HG03066 (cell line): ENCODE measurements at regions not wholly inside any gene's neighbourhood (a gene's known extent, or its start where the extent isn't known, plus 50 kb on each side); places are given as distances from the start of the nearest gene placed in this dataset.
"Not testable (repeated sequence)": the region's sequence is repeated elsewhere in the genome, so short reads cannot be mapped to it uniquely, and the experiment has no call there.

ENCODE experiments used
- ATAC-seq: cut with Tn5 transposase; IDR thresholded peaks from one replicate; pipeline ENCODE4 v1.9.1; 2021; ENCODE audit warnings: low read depth; ENCODE audit not compliant: unreplicated experiment

DNA sequence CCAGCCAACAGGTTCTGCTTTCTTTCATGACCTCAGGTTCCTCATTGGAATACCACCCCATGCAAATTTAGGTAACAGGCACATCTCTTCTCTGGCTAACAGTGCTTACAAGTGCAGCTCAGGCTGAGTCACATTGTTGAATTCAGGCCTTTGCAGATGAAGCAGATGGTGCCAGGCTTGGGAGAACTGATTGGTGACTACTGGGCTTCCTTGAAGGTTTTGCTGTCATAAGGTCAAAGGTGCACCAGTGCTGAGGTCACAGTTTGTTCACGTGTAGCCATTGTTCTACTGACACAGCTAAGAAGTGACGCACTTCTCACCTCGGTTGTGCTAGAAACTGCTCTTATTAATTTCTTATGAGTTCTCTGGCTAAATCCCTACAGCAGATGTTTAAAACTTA, 128.6 kb upstream of the BMPER start:
- no peak for ATAC-seq

DNA sequence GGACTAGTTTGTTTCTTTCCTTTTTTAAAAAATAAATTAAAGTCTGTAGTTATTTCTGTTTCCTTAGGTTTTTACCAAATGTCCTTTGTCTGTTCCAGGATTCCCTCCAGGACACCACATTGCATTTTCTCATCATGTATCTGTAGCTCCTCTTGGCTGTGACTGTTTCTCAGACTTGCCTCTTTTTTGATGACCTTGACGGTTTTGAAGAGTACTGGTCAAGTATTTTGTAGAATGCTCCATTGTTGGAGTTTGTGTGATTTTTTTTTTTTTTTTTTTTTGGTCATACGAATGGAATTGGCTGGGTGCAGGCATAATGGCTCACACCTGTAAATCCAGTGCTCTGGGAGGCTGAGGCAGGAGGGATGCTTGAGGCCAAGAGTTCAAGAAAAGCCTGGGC, 127.1 kb upstream of the BMPER start:
- no peak for ATAC-seq

DNA sequence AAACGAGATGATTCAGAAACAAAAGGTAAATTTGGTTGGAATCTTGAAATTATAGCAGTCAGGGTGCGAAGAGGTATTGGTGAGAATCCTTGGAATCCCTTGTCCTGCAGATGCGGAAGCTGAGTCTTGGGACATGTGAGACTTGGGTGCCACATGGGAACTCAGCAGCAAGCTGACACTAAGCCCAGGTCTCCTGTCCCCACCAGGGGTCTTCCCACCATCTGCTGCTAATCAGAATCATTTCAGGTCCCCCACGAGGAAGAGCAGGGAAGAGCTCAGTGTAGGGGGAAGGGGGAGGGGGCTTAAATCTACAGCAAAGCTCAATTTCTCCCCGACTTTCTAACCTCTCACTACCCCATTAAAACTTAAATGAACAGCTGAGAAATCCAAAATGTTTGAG, 126.1 kb upstream of the BMPER start:
- no peak for ATAC-seq

DNA sequence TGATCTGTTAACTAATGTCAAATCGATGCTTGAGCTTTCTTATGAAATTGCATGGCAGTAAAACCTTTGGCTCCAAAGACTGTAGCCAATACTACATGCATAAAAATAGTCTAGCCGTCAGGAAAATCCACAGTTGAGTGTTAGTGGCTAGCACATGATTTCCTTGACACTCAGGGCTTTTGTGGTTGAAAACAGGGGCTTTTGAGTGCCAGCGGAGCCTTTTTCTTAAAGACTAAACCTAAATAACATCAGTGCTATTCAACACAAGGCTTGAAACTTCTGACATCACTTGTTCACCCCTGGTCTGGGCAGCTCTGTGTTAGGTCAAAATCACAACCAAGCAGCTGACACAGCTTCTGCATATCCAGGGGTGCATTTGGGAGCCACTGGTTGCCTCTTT, 124.2 kb upstream of the BMPER start:
- ATAC-seq: no peak

DNA sequence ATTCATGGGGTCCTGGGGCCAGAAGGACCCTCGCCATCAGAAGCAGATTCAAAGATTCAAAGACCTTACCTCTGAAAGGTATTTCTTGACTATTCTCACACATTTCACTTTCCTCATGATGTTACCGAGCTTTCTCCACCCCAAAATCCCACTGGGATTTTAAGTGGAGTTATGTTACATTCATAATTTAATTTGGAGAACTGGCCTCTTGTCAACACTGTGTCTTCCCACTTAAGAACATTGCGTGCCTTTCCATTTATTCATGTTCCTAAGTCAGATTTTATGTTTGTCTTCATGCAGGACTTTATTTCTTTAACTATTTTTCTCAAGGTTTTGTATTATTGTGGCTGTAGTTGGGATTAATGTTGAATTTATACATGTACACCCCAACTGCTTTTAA, 123.5 kb upstream of the BMPER start:
- ATAC-seq: no peak

DNA sequence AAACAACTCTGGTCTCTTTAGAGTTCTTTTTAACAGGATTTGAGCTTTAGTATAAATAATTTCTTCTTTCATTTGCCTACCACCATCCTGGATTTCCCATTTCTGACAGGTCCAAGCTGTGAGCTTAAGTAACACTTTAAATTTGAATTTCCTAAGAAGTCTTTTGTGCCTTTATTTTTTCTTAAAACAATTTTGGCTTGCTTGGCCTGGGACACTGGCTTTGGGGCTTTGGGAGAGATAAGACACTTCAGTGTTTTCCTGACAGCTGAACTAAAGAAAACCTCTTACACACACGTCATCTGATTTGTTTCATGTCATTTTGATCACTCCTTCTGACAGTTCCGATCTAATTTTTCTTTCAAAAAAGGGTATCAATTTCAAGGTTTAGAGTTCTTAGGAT, 121.3 kb upstream of the BMPER start:
- no peak for ATAC-seq

DNA sequence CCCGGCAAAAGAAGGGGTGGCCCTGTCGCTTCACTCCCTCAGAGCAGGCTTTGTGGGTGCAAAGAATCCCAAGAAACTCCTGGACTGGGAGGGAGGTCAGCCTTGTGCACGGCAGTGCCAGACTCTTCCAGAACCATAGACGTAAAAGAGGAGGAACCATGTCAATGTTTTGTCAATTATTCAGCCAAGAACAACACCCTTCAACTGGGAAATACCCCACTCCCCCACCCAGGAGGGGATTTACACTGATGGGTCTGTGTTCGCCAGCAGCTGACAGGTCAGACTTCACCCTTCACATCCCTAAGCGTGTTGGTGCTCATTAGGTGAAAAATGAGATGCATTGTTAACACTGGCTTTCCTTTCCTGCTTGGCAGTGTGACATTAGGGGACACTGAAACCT, 116.8 kb upstream of the BMPER start:
- no peak for ATAC-seq

DNA sequence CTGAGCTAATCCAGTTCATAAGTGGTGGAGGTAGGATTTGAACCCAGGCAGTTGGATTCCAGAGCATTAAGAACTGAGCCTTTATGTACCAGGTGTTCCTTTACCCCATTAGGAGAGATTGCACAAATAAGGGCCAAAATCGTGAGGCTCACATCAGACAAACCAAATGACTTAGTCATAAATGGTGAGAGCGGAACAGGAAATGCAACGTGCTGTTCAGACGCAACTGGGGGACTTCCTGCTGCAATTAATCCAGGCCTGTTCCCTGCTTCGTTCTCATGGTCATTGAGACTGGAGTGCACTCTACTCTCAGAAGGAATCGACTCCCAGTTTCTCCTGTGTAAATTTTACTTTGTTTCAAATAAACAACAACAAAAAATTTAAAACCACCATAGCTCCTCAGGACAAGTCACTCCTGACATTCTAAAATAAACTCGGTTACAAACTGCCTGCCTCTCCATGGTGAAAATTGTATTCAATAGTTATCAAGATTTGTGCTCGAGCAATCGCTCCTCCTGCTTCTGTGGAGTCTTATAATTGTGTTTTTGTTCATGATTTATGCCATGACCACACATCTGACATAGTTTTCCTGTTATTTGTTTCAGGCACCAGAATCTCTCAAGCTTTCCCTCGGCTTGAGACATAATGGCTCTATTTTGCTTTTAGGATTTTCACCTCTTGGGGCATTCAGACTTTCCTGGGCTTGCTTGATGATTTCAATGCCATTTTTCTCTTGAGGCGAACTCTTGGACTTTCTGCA, 115.3 kb upstream of the BMPER start:
- ATAC-seq: no peak

DNA sequence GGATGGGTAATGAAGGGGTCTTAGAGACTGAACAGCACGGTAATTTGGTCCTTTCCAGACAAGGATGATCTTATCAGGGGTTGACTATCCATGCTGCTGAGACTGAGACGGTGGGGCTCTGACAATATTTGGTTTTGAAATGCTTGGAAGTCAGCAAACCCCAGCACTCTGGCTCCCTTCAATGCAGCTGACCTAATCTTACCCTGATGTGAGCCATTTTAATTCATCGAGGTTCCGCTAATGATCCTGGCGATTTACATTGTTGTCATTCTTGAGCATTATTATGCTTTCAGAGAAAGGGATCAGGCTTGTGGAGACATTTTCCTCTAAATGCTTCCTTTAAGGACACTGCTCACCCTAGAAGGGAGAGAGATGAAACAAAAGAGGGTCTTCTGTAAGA, 114.6 kb upstream of the BMPER start:
- ATAC-seq: no peak

DNA sequence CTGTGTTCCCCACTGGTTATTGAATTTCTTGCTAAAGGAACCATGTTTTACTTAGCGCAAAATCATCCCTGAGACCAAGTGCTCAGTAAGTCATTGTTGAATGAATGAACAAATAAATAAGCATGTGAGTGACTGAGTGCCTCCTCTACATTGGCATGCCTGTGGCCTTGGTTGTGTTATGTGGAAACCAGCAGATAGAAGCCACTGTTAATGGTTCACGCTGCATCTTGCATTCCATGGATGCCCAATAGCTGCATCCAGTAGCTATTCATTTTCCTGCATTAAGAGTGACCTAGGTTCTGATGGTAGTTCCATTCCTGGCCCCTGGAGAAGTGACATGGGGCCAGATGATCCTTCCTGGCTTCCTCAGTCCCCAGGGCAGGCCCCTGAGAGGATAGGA, 113.3 kb upstream of the BMPER start:
- no peak for ATAC-seq

DNA sequence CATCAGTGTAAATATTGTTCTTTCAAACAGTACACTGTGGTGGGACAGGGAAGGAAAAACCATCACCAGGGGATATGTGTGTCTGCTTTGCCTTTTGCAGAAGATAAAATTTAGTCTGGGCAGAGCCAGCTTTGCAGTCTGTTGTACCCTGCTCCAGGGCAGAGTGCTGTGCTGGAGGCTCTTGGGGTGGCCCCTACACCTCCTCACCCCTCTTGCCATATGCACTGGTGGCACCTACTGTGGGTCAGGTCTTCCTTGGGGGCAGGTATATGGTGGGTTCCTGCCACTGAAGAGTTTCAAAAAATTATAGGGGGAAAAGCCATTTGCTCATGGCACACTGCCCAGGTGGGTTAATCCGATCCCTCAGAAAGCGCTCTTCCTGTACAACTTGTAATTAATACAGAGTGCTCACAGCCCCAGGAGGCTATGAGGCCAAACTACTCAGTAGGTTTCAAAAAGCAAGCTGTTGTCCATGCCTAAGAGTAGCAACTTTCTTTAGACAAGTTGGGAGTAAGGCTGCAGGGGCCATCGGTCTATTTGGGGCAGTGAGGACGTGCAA, 112.7 kb upstream of the BMPER start:
- no peak for ATAC-seq

DNA sequence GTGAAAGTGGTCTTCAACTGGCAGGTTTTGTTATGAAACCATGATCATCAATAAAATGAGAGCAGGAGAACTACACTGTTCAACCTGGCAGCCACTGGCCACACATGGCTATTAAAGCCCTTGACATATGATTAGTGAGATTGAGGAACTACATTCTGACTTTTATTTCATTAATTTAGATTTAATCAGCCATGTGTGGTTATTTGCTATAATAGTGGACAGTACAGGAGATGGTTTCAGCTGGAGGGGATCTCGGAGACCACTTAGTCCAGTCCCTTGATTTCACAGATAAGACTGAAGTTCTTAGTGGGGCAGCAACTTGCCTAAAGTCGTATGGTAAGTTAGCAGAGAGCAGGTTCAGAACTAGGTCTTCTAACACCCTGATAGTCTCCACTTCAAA, 111.7 kb upstream of the BMPER start:
- ATAC-seq: no peak

DNA sequence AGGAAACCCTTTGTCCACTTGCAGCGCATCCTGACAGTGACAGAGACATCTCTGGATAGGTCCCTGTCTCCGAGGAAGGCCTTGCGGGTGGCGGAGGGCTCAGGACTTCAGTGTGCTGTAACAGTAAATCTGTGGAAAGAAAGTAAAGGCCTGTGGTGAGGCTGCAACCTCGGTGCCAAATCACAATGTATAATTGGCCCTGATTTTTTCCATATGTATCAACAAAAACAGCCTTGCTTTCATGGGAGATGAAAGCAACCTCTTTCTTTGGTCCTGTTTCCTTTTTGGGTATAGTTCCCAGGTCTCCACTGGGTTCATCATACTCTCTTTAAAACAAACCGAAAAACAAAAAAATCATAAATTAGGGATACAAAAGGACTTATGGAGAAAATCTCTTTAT, 110.9 kb upstream of the BMPER start:
- no peak for ATAC-seq

DNA sequence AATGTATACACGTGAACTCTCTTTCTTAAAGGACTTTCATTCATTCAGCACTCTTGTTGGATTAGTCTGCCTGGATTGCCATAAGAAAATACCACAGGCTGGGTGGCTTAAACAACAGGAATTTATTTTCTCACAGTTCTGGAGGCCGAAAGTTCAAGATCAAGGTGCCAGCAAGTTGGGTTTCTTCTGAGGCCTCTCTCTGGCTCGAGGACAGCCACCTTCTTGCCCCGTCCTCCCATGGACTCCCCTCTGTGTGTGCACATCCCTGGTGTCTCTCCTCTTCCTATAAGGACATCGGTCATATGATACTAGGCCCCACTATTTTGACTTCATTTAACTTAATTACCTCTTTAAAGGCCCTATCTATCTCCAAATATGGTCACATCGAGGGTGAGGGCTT, 110.4 kb upstream of the BMPER start:
- no peak for ATAC-seq

DNA sequence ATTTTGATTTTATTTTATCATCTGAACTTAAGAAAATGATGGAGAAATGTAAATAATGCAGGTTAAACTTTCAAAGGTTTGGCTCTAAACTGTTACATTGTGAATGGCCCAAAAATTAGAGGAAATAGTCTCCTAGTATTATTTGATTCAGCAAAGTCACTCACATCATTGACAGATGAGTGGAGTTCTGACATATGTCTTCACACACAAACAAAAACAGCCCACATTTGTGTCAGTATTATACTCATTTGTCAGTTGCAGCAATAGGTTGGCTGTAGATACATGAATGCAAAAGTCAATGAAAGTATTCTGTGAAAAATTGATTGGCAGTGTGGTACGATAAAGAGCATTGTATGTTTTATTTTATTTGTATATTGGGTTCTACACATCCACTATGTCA, 108.8 kb upstream of the BMPER start:
- no peak for ATAC-seq

DNA sequence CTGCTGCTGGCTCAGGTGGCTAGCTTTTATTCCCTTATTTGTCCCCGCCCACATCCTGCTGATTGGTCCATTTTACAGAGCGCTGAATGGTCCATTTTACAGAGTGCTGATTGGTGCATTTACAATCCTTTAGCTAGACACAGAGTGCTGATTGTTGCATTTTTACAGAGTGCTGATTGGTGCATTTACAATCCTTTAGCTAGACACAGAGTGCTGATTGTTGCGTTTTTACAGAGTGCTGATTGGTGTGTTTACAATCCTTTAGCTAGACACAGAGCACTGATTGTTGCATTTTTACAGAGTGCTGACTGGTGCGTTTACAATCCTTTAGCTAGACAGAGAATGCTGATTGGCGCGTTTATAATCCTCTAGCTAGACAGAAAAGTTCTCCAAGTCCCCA, 107.8 kb upstream of the BMPER start:
- not testable (repeated sequence) for ATAC-seq

DNA sequence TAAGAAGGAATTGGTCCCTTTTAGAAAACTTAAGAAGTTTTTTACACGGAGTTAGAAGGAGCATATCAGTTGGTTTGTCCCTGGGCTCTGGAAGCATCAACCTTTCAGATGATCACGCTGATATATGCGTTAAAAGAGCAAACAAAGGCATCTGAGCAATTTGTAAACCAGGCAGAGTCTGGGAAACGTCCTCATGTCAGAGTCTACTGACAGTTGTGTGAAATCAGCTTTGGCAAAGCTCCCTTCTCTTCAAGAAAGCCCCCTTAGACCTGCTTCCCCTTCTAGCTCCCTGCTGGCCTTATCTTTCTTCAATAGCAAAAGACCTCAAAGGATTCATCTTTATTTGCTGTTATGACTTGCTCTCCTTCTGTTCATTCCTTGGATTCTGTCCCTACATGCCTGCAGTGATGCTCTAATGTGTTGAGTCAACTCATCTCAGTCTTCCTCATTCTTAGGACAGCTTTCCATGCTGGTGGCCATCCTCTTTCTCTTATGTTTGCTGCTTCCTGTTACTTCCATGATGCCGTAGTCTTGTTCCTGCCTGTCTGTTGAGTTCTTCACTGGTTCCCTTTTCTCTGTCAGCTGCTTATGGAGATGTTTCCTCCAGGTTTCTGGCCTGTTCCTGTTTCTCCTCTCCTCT, 106.5 kb upstream of the BMPER start:
- no peak for ATAC-seq

DNA sequence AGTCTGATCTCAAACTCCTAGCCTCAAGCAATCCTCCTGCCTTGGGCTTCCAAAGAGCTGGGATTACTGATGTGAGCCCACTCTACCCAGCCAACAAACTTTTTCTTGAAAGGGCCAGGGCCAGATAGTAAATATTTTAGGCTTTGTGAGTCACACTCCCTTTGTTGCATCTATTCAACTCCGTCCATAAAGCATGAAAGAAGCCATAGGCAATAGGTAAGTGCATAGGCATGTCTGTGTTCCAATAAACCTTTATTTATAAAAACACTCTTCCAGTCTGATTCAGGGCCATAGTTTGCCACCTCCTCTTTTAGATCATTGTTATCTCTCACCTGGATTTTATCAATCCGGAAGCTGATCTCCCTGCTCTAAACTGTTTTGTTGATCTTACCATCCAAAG, 105.6 kb upstream of the BMPER start:
- ATAC-seq: no peak

DNA sequence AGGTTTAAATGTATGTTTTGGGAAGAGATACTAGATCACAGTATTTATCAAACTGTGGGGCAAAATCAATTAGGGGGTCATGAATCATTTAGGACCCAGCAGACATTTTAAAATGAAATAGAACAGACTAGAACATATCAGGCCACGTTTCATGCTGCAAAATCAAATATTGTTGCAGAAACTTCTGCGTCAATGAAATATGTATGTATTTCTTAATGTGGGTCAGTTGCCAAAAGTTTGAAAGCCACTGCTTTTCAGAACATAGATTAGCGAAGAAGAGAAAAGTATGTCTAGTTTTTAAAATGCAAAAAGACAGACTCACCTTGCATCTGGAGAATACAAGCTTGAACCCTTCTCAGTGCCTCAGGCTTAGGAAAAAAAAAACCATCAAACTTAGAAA, 102.7 kb upstream of the BMPER start:
- no peak for ATAC-seq

DNA sequence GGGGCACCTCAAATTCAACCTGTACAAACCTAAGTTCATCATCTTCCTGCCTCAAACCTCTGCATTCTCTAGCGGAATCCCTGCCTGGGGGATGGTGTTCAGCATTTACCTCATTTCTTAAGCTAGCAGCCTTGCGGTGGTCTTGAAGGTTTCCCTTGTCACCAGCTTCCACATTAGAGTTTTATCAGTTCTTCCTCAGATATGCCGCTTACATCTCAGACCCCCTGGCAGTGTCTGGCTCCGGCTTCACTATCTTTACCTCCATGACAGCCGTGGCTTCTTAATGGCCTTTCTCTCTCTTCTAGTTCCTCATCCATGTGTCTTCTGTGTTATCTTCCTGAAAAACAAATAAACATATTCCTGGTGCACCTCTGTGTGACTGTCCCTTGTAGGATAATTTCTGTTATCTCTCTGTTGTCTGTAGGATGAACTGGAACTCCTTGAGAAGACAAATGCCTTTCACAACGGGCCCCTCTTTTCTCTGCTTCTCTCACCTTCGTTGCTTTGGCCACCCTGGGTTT, 101.1 kb upstream of the BMPER start:
- ATAC-seq: no peak

DNA sequence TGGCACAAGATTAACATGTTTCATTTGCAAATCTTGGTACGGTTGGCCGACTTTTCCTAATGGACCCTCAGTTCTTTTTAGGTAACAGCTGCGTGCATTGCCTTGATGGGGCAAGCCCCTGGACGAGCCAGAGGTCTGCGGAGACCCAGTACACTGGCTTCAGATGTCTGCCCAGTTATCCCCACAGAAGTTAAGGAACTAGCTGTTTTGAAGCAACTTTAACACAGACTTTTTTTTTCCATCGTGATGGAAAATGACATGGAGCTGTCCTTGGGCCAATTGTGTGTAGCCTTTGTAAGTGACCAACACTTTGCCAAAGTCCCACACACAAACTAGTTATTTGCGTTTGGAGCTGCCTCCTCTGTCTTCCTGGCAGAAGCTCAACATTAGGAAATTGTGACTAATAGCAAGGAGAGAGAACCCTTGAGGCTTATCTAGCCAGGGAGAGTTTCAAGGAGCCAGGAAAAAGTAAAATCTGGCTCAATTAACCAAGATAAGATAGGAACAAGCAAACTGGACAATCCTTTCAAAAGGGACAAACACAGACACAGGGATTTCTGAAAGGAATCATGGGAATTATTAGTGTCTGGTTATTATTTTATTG, 99.6 kb upstream of the BMPER start:
- ATAC-seq: no peak
